IMR-90 (cell line): ENCODE measurements at regions not wholly inside any gene's neighbourhood (a gene's known extent, or its start where the extent isn't known, plus 50 kb on each side); places are given as distances from the start of the nearest gene placed in this dataset.

Experiments used
- ATAC-seq: fragments of 200-7000 bp; cut with Tn5 transposase; 2 replicates; pipeline ENCODE4 v1.9.1; 2020; ENCODE audit warnings: low read depth, mild to moderate bottlenecking, moderate library complexity
- BruUV-seq: library from RNA; stranded (reverse); fragments of 400-500 nt; replicated peaks from 2 replicates; lab custom pipeline; 2021; lab: Mats Ljungman, UMichigan
- CTCF ChIA-PET: fragments of 300-600 bp; formaldehyde crosslinking; extraction: SDS; loops from one replicate; lab custom pipeline; 2021; ENCODE audit warnings: antibody characterized with exemption; lab: Yijun Ruan, JAX
- POLR2A ChIA-PET: fragments of 300-600 bp; sonication (Branson Sonifier 250); formaldehyde crosslinking; loops from one replicate; lab custom pipeline; 2022; ENCODE audit warnings: antibody characterized with exemption; ENCODE audit not compliant: unreplicated experiment; lab: Charles Lee
- DNase-seq: peaks from one replicate; pipeline ENCODE4 v3.0.0; 2013
- H2AFZ ChIP-seq: replicated peaks from 2 replicates; pipeline ENCODE3; 2013; ENCODE audit warnings: low read length, mild to moderate bottlenecking; ENCODE audit not compliant: poor library complexity
- H2AK5ac ChIP-seq: 2 replicates; pipeline ENCODE4 v1.6.1; 2013; ENCODE audit warnings: low read depth, low read length, inconsistent platforms
- H2AK9ac ChIP-seq: replicated peaks from 2 replicates; pipeline ENCODE3; 2013; ENCODE audit warnings: mild to moderate bottlenecking, low read depth, low read length, moderate library complexity; ENCODE audit not compliant: poor library complexity
- H2BK120ac ChIP-seq: 2 replicates; pipeline ENCODE4 v1.6.1; 2013; ENCODE audit warnings: low read depth, low read length, inconsistent platforms
- H2BK15ac ChIP-seq: 3 replicates; pipeline ENCODE4 v1.6.1; 2013; ENCODE audit warnings: low read depth, low read length, inconsistent platforms
- H2BK20ac ChIP-seq: 2 replicates; pipeline ENCODE4 v1.6.1; 2013; ENCODE audit warnings: low read depth, mild to moderate bottlenecking, inconsistent platforms, low read length, moderate library complexity
- H2BK5ac ChIP-seq: 2 replicates; pipeline ENCODE4 v1.6.1; 2013; ENCODE audit warnings: mild to moderate bottlenecking, low read depth, low read length, inconsistent platforms; ENCODE audit not compliant: poor library complexity, severe bottlenecking
- H3K14ac ChIP-seq: replicated peaks from 2 replicates; pipeline ENCODE4 v1.6.1; 2013; ENCODE audit warnings: low read depth, low read length, inconsistent platforms
- H3K18ac ChIP-seq: 2 replicates; pipeline ENCODE4 v1.6.1; 2013; ENCODE audit warnings: low read depth, low read length, control low read depth
- H3K23ac ChIP-seq: 2 replicates; pipeline ENCODE4 v1.6.1; 2013; ENCODE audit warnings: low read depth, low read length, inconsistent platforms
- H3K27ac ChIP-seq: 2 replicates; pipeline ENCODE4 v1.5.1; 2013; ENCODE audit warnings: mild to moderate bottlenecking, control low read depth, low read length; ENCODE audit not compliant: insufficient read depth
- H3K27me3 ChIP-seq: 2 replicates; pipeline ENCODE4 v1.6.1; 2013; ENCODE audit warnings: low read length; ENCODE audit not compliant: control insufficient read depth, insufficient read depth
- H3K36me3 ChIP-seq: 2 replicates; pipeline ENCODE4 v1.6.1; 2013; ENCODE audit warnings: low read length, mixed read lengths; ENCODE audit not compliant: control insufficient read depth, insufficient read depth
- H3K4ac ChIP-seq: 2 replicates; pipeline ENCODE4 v1.6.1; 2013; ENCODE audit warnings: low read depth, low read length, inconsistent platforms
- H3K4me1 ChIP-seq: 2 replicates; pipeline ENCODE4 v1.6.1; 2013; ENCODE audit warnings: low read length, mixed read lengths; ENCODE audit not compliant: control insufficient read depth, insufficient read depth
- H3K4me2 ChIP-seq: 2 replicates; pipeline ENCODE4 v1.6.1; 2013; ENCODE audit warnings: low read depth, mild to moderate bottlenecking, control low read depth, low read length, moderate library complexity
- H3K4me3 ChIP-seq: 2 replicates; pipeline ENCODE4 v1.5.1; 2013; ENCODE audit warnings: low read depth, mild to moderate bottlenecking, control low read depth, low read length, moderate library complexity; ENCODE audit not compliant: insufficient read depth
- H3K56ac ChIP-seq: 2 replicates; pipeline ENCODE4 v1.6.1; 2013; ENCODE audit warnings: low read length, inconsistent platforms; ENCODE audit not compliant: insufficient read depth; ENCODE audit errors: extremely low read depth
- H3K79me1 ChIP-seq, 2 experiments: 2 replicates each; pipeline ENCODE4 v1.6.1; 2013; ENCODE audit warnings: low read length in 2 of 2, inconsistent platforms in 1 of 2, low read depth in 1 of 2
- H3K9ac ChIP-seq: 2 replicates; pipeline ENCODE4 v1.6.1; 2013; ENCODE audit warnings: low read depth, low read length, control low read depth
- H3K9me1 ChIP-seq: 2 replicates; pipeline ENCODE4 v1.6.1; 2013; ENCODE audit warnings: low read length, inconsistent platforms; ENCODE audit not compliant: insufficient read depth
- H3K9me3 ChIP-seq: 2 replicates; pipeline ENCODE4 v1.6.1; 2013; ENCODE audit warnings: low read length; ENCODE audit not compliant: control insufficient read depth, insufficient read depth
- H4K20me1 ChIP-seq: 2 replicates; pipeline ENCODE4 v1.6.1; 2013; ENCODE audit warnings: low read length, inconsistent platforms; ENCODE audit not compliant: insufficient read depth
- H4K5ac ChIP-seq: 2 replicates; pipeline ENCODE4 v1.6.1; 2013; ENCODE audit warnings: mild to moderate bottlenecking, low read depth, low read length, control low read depth
- H4K8ac ChIP-seq, 2 experiments: 2 replicates each; pipeline ENCODE4 v1.6.1; 2013; ENCODE audit warnings: low read depth in 2 of 2, low read length in 2 of 2, control low read depth in 1 of 2, inconsistent platforms in 1 of 2
- H4K91ac ChIP-seq: 2 replicates; pipeline ENCODE4 v1.6.1; 2013; ENCODE audit warnings: low read depth, low read length, inconsistent platforms; ENCODE audit not compliant: insufficient read depth
- BHLHE40 ChIP-seq: fragments of 150-350 bp; IDR thresholded peaks from 2 replicates; pipeline ENCODE4 v1.6.1; 2016; ENCODE audit warnings: mild to moderate bottlenecking, low read depth, low read length
- CEBPB ChIP-seq: IDR thresholded peaks from 2 replicates; pipeline ENCODE4 v1.6.1; 2012; ENCODE audit warnings: low read depth, low read length, improper control_type of control experiment
- CHD1 ChIP-seq: IDR thresholded peaks from 2 replicates; pipeline ENCODE4 v1.6.1; 2012; ENCODE audit warnings: low read depth, low read length, improper control_type of control experiment
- FOS ChIP-seq: fragments of 150-350 bp; IDR thresholded peaks from 2 replicates; pipeline ENCODE4 v1.6.1; 2016; ENCODE audit warnings: low read depth, low read length
- MAFK ChIP-seq: IDR thresholded peaks from 2 replicates; pipeline ENCODE4 v1.6.1; 2012; ENCODE audit warnings: low read depth, low read length, improper control_type of control experiment
- MAZ ChIP-seq: IDR thresholded peaks from 2 replicates; pipeline ENCODE4 v1.6.1; 2012; ENCODE audit warnings: low read depth, mild to moderate bottlenecking, low read length, improper control_type of control experiment, moderate library complexity, borderline replicate concordance
- MXI1 ChIP-seq: IDR thresholded peaks from 2 replicates; pipeline ENCODE4 v1.6.1; 2012; ENCODE audit warnings: low read depth, mild to moderate bottlenecking, low read length, moderate library complexity, borderline replicate concordance
- NFE2L2 ChIP-seq: fragments of 150-350 bp; IDR thresholded peaks from 2 replicates; pipeline ENCODE4 v1.6.1; 2016; ENCODE audit warnings: low read depth, mild to moderate bottlenecking, low read length
- POLR2A ChIP-seq: IDR thresholded peaks from 2 replicates; pipeline ENCODE4 v1.6.1; 2012; ENCODE audit warnings: mild to moderate bottlenecking, low read depth, low read length
- RAD21 ChIP-seq: IDR thresholded peaks from 2 replicates; pipeline ENCODE4 v1.6.1; 2012; ENCODE audit warnings: low read length, improper control_type of control experiment
- RCOR1 ChIP-seq: IDR thresholded peaks from 2 replicates; pipeline ENCODE4 v1.6.1; 2012; ENCODE audit warnings: mild to moderate bottlenecking, low read length, improper control_type of control experiment; ENCODE audit not compliant: insufficient replicate concordance
- RFX5 ChIP-seq: IDR thresholded peaks from 2 replicates; pipeline ENCODE4 v1.8.0; 2012; ENCODE audit warnings: low read depth, mild to moderate bottlenecking, low read length, moderate library complexity
- SMC3 ChIP-seq: fragments of 150-350 bp; IDR thresholded peaks from 2 replicates; pipeline ENCODE4 v1.6.1; 2016; ENCODE audit warnings: low read depth, mild to moderate bottlenecking, antibody characterized with exemption, low read length, moderate library complexity
- USF2 ChIP-seq: fragments of 150-350 bp; IDR thresholded peaks from 2 replicates; pipeline ENCODE4 v1.6.1; 2017; ENCODE audit warnings: mild to moderate bottlenecking, antibody characterized with exemption, low read length, low read depth
- WGBS, 2 experiments: methylation state at CpG; one replicate each; pipeline versions ENCODE4 v1.1.5 to v1.1.7; 2013; ENCODE audit warnings: missing lambda C conversion rate in 2 of 2; ENCODE audit not compliant: insufficient read length in 1 of 2; ENCODE audit errors: extremely low coverage in 2 of 2; 5-methylcytosine and 5-hydroxymethylcytosine counted together
- dilution Hi-C: fragments of 300-500 bp; cut with HindIII; formaldehyde crosslinking; loops from one replicate; pipeline ENCODE4 v1.14.3; 2018; ENCODE audit warnings: low sequenced_read_pairs; ENCODE audit not compliant: unreplicated experiment
- in situ Hi-C: fragments of 300-500 bp; cut with MboI; formaldehyde crosslinking; loops from 3 replicates; pipeline ENCODE4 v1.14.3; 2019; ENCODE audit warnings: low sequenced_read_pairs, inconsistent platforms, mixed read lengths
- intact Hi-C: fragments of 100-400 bp; cut with micrococcal nuclease; formaldehyde crosslinking; loops from 2 replicates; pipeline ENCODE4 v1.10.0; 2022
- TF ChIP-seq, protein P1 (sequence below): fragments of 150-350 bp; IDR thresholded peaks from 2 replicates; pipeline ENCODE4 v1.6.1; 2016; ENCODE audit warnings: low read depth, mild to moderate bottlenecking, low read length, moderate library complexity, borderline replicate concordance
- TF ChIP-seq, protein P2 (sequence below): conservative IDR thresholded peaks from 2 replicates; pipeline ENCODE4 v1.5.1; 2012; ENCODE audit warnings: mild to moderate bottlenecking, low read depth, low read length, improper control_type of control experiment

GRCh38 chr10:78785066-78785465 is 283.7 kb upstream of the ZMIZ1 start:
- Histone ChIP-seq H2BK20ac (no peak overlapping the region), H3K4me3 (no peak overlapping the region), H3K4me2 (no peak overlapping the region), H3K4me1 (no peaks in the 10 kb centered on the region), H2BK120ac (no peak overlapping the region), H3K36me3 (no peaks in the 10 kb centered on the region), H3K14ac (no peak overlapping the region), H3K56ac (no peak overlapping the region), H3K27ac (no peak overlapping the region), H4K91ac (no peak overlapping the region), H3K18ac (no peak overlapping the region), H2BK5ac (no peak overlapping the region), H4K20me1 (no peaks in the 10 kb centered on the region), H3K9me3 (peaks cover 11% of the 10 kb centered on the region), H4K5ac (no peak overlapping the region), H2BK15ac (no peak overlapping the region), H3K9me1 (no peaks in the 10 kb centered on the region), H3K79me1 (no peaks in the 10 kb centered on the region), H3K23ac (no peak overlapping the region; the same call in 1 of the 2 replicates), H3K4ac (no peak overlapping the region), H3K27me3 (peaks cover 24% of the 10 kb centered on the region), H2AFZ (no peak overlapping the region), H3K9ac (no peak overlapping the region), H2AK5ac (no peak overlapping the region), H4K8ac (no peak overlapping the region), H2AK9ac (no peak overlapping the region)
- WGBS, 2 experiments, result no CpG with 5 or more reads among the region's 4 CpGs
- dilution Hi-C loops (no loop called here), intact Hi-C loops (no loop called here), in situ Hi-C loops (no loop called here)
- no TSS peak for BruUV-seq
- no peak for DNase-seq
- CTCF ChIA-PET, result no interaction called here
- POLR2A ChIA-PET, result no interaction called here
- TF ChIP-seq CEBPB, result no peak
- no peak for TF ChIP-seq BHLHE40
- TF ChIP-seq POLR2A, result no peak
- TF ChIP-seq MAFK, result no peak
- no peak for TF ChIP-seq MXI1
- TF ChIP-seq RCOR1, result no peak
- no peak for TF ChIP-seq NFE2L2
- TF ChIP-seq RAD21, result no peak
- no peak for TF ChIP-seq CHD1
- TF ChIP-seq, protein P1, sequence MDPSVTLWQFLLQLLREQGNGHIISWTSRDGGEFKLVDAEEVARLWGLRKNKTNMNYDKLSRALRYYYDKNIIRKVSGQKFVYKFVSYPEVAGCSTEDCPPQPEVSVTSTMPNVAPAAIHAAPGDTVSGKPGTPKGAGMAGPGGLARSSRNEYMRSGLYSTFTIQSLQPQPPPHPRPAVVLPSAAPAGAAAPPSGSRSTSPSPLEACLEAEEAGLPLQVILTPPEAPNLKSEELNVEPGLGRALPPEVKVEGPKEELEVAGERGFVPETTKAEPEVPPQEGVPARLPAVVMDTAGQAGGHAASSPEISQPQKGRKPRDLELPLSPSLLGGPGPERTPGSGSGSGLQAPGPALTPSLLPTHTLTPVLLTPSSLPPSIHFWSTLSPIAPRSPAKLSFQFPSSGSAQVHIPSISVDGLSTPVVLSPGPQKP, result no peak
- no peak for TF ChIP-seq USF2
- TF ChIP-seq FOS, result no peak
- TF ChIP-seq SMC3, result no peak
- TF ChIP-seq RFX5, result no peak
- TF ChIP-seq, protein P2, sequence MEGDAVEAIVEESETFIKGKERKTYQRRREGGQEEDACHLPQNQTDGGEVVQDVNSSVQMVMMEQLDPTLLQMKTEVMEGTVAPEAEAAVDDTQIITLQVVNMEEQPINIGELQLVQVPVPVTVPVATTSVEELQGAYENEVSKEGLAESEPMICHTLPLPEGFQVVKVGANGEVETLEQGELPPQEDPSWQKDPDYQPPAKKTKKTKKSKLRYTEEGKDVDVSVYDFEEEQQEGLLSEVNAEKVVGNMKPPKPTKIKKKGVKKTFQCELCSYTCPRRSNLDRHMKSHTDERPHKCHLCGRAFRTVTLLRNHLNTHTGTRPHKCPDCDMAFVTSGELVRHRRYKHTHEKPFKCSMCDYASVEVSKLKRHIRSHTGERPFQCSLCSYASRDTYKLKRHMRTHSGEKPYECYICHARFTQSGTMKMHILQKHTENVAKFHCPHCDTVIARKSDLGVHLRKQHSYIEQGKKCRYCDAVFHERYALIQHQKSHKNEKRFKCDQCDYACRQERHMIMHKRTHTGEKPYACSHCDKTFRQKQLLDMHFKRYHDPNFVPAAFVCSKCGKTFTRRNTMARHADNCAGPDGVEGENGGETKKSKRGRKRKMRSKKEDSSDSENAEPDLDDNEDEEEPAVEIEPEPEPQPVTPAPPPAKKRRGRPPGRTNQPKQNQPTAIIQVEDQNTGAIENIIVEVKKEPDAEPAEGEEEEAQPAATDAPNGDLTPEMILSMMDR, result no peak
- no peak for TF ChIP-seq MAZ
- ATAC-seq, result no peak
